ENCODE measurements at regions not wholly inside any gene's neighbourhood (a gene's known extent, or its start where the extent isn't known, plus 50 kb on each side); places are given as distances from the start of the nearest gene placed in this dataset.

GRCh38 chr18:27662949-27663348, 477.8 kb upstream of the CHST9 start:
- H3K27me3 Mint-ChIP-seq (ENCODE audit: low read depth in 3 of 3), result peaks cover 0 to 5% (median 2%) of the 10 kb centered on the region in 3 donors
- no peaks in the 10 kb centered on the region for H3K36me3 ChIP-seq (replicated peaks in 1 of 2; ENCODE audit: control insufficient read depth in 1 of 2, insufficient read depth in 2 of 2, low read length in 2 of 2)
- H2AFZ ChIP-seq (ENCODE audit: insufficient read depth, low read depth, low read length, poor library complexity, severe bottlenecking), result no peak overlapping the region
- no peak for TF ChIP-seq CTCF (IDR thresholded peaks at IDR 0.05)
- H3K27ac Mint-ChIP-seq, result no peak overlapping the region
- no peak overlapping the region for H3K27ac ChIP-seq (ENCODE audit: low read depth in 1 of 2, low read length in 2 of 2)
- H4K20me1 ChIP-seq (ENCODE audit: insufficient read depth, low read length), result no peaks in the 10 kb centered on the region
- H3K4me2 ChIP-seq (replicated peaks; ENCODE audit: extremely low read depth, low read length, poor library complexity, severe bottlenecking), result no peak overlapping the region
- intact Hi-C loops (cut with micrococcal nuclease), result no loop called here
- H3K27me3 ChIP-seq (ENCODE audit: control insufficient read depth in 2 of 2, insufficient read depth in 2 of 2, low read length in 2 of 2), result no peaks in the 10 kb centered on the region
- H3K36me3 Mint-ChIP-seq, result no peaks in the 10 kb centered on the region
- H3K9me3 Mint-ChIP-seq, result peaks cover 0 to 4% (median 2%) of the 10 kb centered on the region in 7 donors
- H3K4me1 Mint-ChIP-seq, result no peaks in the 10 kb centered on the region
- no peak overlapping the region for H3K4me3 ChIP-seq (replicated peaks in 1 of 3; ENCODE audit: low read depth in 2 of 3, low read length in 3 of 3)
- no peaks in the 10 kb centered on the region for H3K9me3 ChIP-seq (replicated peaks in 1 of 2; ENCODE audit: control insufficient read depth in 1 of 2, insufficient read depth in 1 of 2, low read length in 2 of 2)
- no peak for DNase-seq
- H3K9ac ChIP-seq (ENCODE audit: insufficient read depth, low read length, poor library complexity, severe bottlenecking), result no peak overlapping the region
- H3K4me3 Mint-ChIP-seq, result no peak overlapping the region
- no peaks in the 10 kb centered on the region for H3K4me1 ChIP-seq (ENCODE audit: control insufficient read depth in 1 of 2, insufficient read depth in 2 of 2, low read length in 2 of 2)
- WGBS (ENCODE audit: insufficient coverage), result 93% methylated on average over 2 of the region's 4 CpGs
- no peaks in the 10 kb centered on the region for H3K79me2 ChIP-seq (ENCODE audit: insufficient read depth, low read length)

DNA sequence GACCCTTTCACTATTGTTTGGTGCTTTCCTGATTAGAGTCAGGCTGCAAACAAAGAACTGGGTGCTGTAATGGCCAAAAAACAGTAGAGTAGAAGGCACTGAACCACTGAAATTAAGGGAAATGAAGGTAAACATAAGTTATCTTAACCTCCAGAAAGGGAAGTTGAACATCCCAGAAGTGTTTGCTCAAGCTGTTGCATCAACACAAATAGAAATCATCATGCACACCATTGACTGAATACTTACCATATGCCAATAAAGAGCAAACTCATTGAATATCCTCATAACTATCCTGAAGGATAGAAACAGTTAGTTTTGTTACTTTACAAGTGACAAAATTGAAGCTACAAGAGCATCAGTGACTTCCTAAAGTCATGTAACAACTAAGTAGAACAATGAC, 477.4 kb upstream of the CHST9 start:
- Histone ChIP-seq H3K4me2 (replicated peaks; ENCODE audit: extremely low read depth, low read length, poor library complexity, severe bottlenecking) (no peak overlapping the region), H4K20me1 (ENCODE audit: insufficient read depth, low read length) (no peaks in the 10 kb centered on the region), H3K9ac (ENCODE audit: insufficient read depth, low read length, poor library complexity, severe bottlenecking) (no peak overlapping the region), H3K27me3 (ENCODE audit: control insufficient read depth in 2 of 2, insufficient read depth in 2 of 2, low read length in 2 of 2) (no peaks in the 10 kb centered on the region), H3K9me3 (replicated peaks in 1 of 2; ENCODE audit: control insufficient read depth in 1 of 2, insufficient read depth in 1 of 2, low read length in 2 of 2) (no peaks in the 10 kb centered on the region), H3K4me3 (replicated peaks in 1 of 3; ENCODE audit: low read depth in 2 of 3, low read length in 3 of 3) (no peak overlapping the region), H3K36me3 (replicated peaks in 1 of 2; ENCODE audit: control insufficient read depth in 1 of 2, insufficient read depth in 2 of 2, low read length in 2 of 2) (no peaks in the 10 kb centered on the region), H3K27ac (ENCODE audit: low read depth in 1 of 2, low read length in 2 of 2) (no peak overlapping the region), H2AFZ (ENCODE audit: insufficient read depth, low read depth, low read length, poor library complexity, severe bottlenecking) (no peak overlapping the region), H3K4me1 (ENCODE audit: control insufficient read depth in 1 of 2, insufficient read depth in 2 of 2, low read length in 2 of 2) (no peaks in the 10 kb centered on the region), H3K79me2 (ENCODE audit: insufficient read depth, low read length) (no peaks in the 10 kb centered on the region)
- DNase-seq, result no peak
- Mint-ChIP-seq H3K4me3 (no peak overlapping the region), H3K27me3 (ENCODE audit: low read depth in 3 of 3) (peaks cover 0 to 5% (median 2%) of the 10 kb centered on the region in 3 donors), H3K9me3 (peaks cover 0 to 4% (median 2%) of the 10 kb centered on the region in 7 donors), H3K4me1 (no peaks in the 10 kb centered on the region), H3K27ac (no peak overlapping the region), H3K36me3 (no peaks in the 10 kb centered on the region)
- intact Hi-C loops (cut with micrococcal nuclease), result no loop called here
- no peak for TF ChIP-seq CTCF (IDR thresholded peaks at IDR 0.05)
